OCI-LY3 (cell line): ENCODE measurements at regions not wholly inside any gene's neighbourhood (a gene's known extent, or its start where the extent isn't known, plus 50 kb on each side); places are given as distances from the start of the nearest gene placed in this dataset.

Experiments used
- H2AFZ ChIP-seq: fragments of 200-600, 300-600 bp; shearing (Covaris generic); 2 replicates; pipeline ENCODE4 v1.6.0; 2014; ENCODE audit warnings: antibody characterized with exemption, low read depth, low read length
- H3K27ac ChIP-seq: fragments of 200-600, 300-600 bp; sonication (generic); 2 replicates; pipeline ENCODE4 v1.5.1; 2014; ENCODE audit warnings: mild to moderate bottlenecking, low read length, moderate library complexity, mixed read lengths
- H3K27me3 ChIP-seq: fragments of 200-600, 300-600 bp; sonication (generic); 2 replicates; pipeline ENCODE4 v1.6.1; 2014; ENCODE audit warnings: low read depth, low read length, mixed read lengths
- H3K36me3 ChIP-seq: fragments of 200-600, 300-600 bp; sonication (generic); replicated peaks from 2 replicates; pipeline ENCODE3; 2014; ENCODE audit warnings: low read depth, low read length, mixed read lengths
- H3K4me1 ChIP-seq: fragments of 300-600, 200-600 bp; sonication (generic); 2 replicates; pipeline ENCODE4 v1.6.1; 2014; ENCODE audit warnings: low read length, mixed read lengths
- H3K4me2 ChIP-seq: fragments of 200-600, 300-600 bp; sonication (generic); 2 replicates; pipeline ENCODE4 v1.6.1; 2014; ENCODE audit warnings: low read length, mixed read lengths
- H3K4me3 ChIP-seq: fragments of 300-600, 200-600 bp; sonication (generic); 2 replicates; pipeline ENCODE4 v1.5.1; 2014; ENCODE audit warnings: antibody characterized with exemption, mild to moderate bottlenecking, low read length, moderate library complexity
- H3K79me2 ChIP-seq: fragments of 300-600, 200-600 bp; shearing (Covaris generic); 2 replicates; pipeline ENCODE4 v1.6.1; 2014; ENCODE audit warnings: mild to moderate bottlenecking, low read length, mixed read lengths
- H3K9ac ChIP-seq: fragments of 300-600, 200-600 bp; shearing (Covaris generic); 2 replicates; pipeline ENCODE4 v1.6.0; 2014; ENCODE audit warnings: mild to moderate bottlenecking, low read length, moderate library complexity
- H3K9me3 ChIP-seq: fragments of 200-600, 300-600 bp; shearing (Covaris generic); 2 replicates; pipeline ENCODE4 v1.6.1; 2014; ENCODE audit warnings: low read length, mixed read lengths; ENCODE audit not compliant: insufficient read depth
- H4K20me1 ChIP-seq: fragments of 200-600, 300-600 bp; sonication (generic); 2 replicates; pipeline ENCODE4 v1.6.1; 2016; ENCODE audit warnings: low read length, mixed read lengths; ENCODE audit not compliant: insufficient read depth
- CTCF ChIP-seq: fragments of 200-600, 300-600 bp; sonication (generic); IDR thresholded peaks from 2 replicates; pipeline ENCODE4 v1.5.1; 2014; ENCODE audit warnings: antibody characterized with exemption, low read length, low read depth
- EZH2phosphoT487 ChIP-seq: fragments of 200-600 bp; shearing (Covaris generic); IDR thresholded peaks from 2 replicates; pipeline ENCODE4 v1.6.1; 2018; ENCODE audit warnings: antibody characterized with exemption, mixed run types, low read depth

- Histone ChIP-seq H3K9ac (no peak overlapping the region), H3K36me3 (no peaks in the 10 kb centered on the region), H3K4me3 (no peak overlapping the region), H3K9me3 (no peaks in the 10 kb centered on the region), H3K27ac (no peak overlapping the region), H4K20me1 (no peaks in the 10 kb centered on the region), H3K79me2 (no peaks in the 10 kb centered on the region), H2AFZ (no peak overlapping the region), H3K4me1 (no peaks in the 10 kb centered on the region), H3K27me3 (no peaks in the 10 kb centered on the region), H3K4me2 (no peak overlapping the region)
- TF ChIP-seq CTCF (no peak), EZH2phosphoT487 (no peak)
Measured at GRCh38 chr7:19585761-19586160, 123.1 kb downstream of the POLR1F start.

GRCh38 chr7:19575909-19576557, 132.8 kb downstream of the POLR1F start:
- Histone ChIP-seq H3K27ac (no peak overlapping the region), H3K9me3 (no peaks in the 10 kb centered on the region), H3K9ac (no peak overlapping the region), H3K79me2 (no peaks in the 10 kb centered on the region), H2AFZ (no peak overlapping the region), H4K20me1 (no peaks in the 10 kb centered on the region), H3K4me2 (no peak overlapping the region), H3K4me3 (no peak overlapping the region), H3K36me3 (no peaks in the 10 kb centered on the region), H3K4me1 (no peaks in the 10 kb centered on the region), H3K27me3 (no peaks in the 10 kb centered on the region)
- TF ChIP-seq EZH2phosphoT487 (no peak), CTCF (no peak)

- H3K4me3 ChIP-seq = no peak overlapping the region
- H2AFZ ChIP-seq = no peak overlapping the region
- TF ChIP-seq EZH2phosphoT487 (no peak), CTCF (no peak)
- H3K4me1 ChIP-seq = no peaks in the 10 kb centered on the region
- H4K20me1 ChIP-seq = no peaks in the 10 kb centered on the region
- H3K36me3 ChIP-seq = no peaks in the 10 kb centered on the region
- no peaks in the 10 kb centered on the region for H3K9me3 ChIP-seq
- no peaks in the 10 kb centered on the region for H3K27me3 ChIP-seq
- H3K4me2 ChIP-seq = no peak overlapping the region
- H3K27ac ChIP-seq = no peak overlapping the region
- H3K79me2 ChIP-seq = no peaks in the 10 kb centered on the region
- H3K9ac ChIP-seq = no peak overlapping the region
Measured at GRCh38 chr7:19574131-19574530, 134.7 kb downstream of the POLR1F start.

GRCh38 chr7:19572566-19572965, 136.3 kb downstream of the POLR1F start:
- no peak overlapping the region for H3K4me2 ChIP-seq
- H2AFZ ChIP-seq = no peak overlapping the region
- no peak overlapping the region for H3K4me3 ChIP-seq
- no peak for TF ChIP-seq CTCF
- no peak for TF ChIP-seq EZH2phosphoT487
- H3K9ac ChIP-seq = no peak overlapping the region
- no peaks in the 10 kb centered on the region for H3K79me2 ChIP-seq
- H3K27ac ChIP-seq = no peak overlapping the region
- H3K27me3 ChIP-seq = no peaks in the 10 kb centered on the region
- no peaks in the 10 kb centered on the region for H4K20me1 ChIP-seq
- H3K4me1 ChIP-seq = no peaks in the 10 kb centered on the region
- no peaks in the 10 kb centered on the region for H3K9me3 ChIP-seq
- H3K36me3 ChIP-seq = no peaks in the 10 kb centered on the region
